Heart left ventricle (tissue), 13 donors: ENCODE measurements at regions not wholly inside any gene's neighbourhood (a gene's known extent, or its start where the extent isn't known, plus 50 kb on each side); places are given as distances from the start of the nearest gene placed in this dataset.

Experiments used
- POLR2A ChIP-seq, 2 donors: fragments of 450-650 bp; IDR thresholded peaks; one replicate each; pipeline ENCODE4 v1.6.1; 2017; ENCODE audit warnings: antibody characterized with exemption in 2 of 2, mild to moderate bottlenecking in 2 of 2, moderate library complexity in 2 of 2
- TF ChIP-seq, protein P1 (sequence below), 12 donors: fragments of 200-600 bp; sonication (generic) in 4 of 12; IDR thresholded peaks; one replicate each; pipeline versions ENCODE4 v1.5.0 to v1.8.0; 2018 to 2022; ENCODE audit warnings: antibody characterized with exemption in 12 of 12, mild to moderate bottlenecking in 5 of 12
- donor health status: ischemic (EF 13 %, LVEDD 7.1; RV severe dilation, severe dysfunction).
- donor health status: DM: no; HTN: yes; CAD: no.
- donor health status: DM: no; HTN: no; CAD: no.
- donor health status: ischemic (EF 25% LVEDD 6.9; RV normal size, moderate dysfunction).
- donor health status: ischemic (EF 25% LVEDD 5.7; RV mildly dilated, moderate dysfunction).
- donor health status: ischemic (EF 35%, LVEDD 5.7; RV mildly dilated, moderate dysfunction).
- donor health status: nonischemic (EF 11% LVEDD 7.7; RV severe dilation, severe dysfunction).
- donor health status: DM: yes; HTN: yes; CAD: no.
- donor health status: PGD.
- donor health status: ischemic (EF 29% LVEDD 5.4; RV normal size, mild dysfunction).
- donor health status: nonischemic (EF 23%, LVEDD 6.1; RV moderate dilation, normal function).

DNA sequence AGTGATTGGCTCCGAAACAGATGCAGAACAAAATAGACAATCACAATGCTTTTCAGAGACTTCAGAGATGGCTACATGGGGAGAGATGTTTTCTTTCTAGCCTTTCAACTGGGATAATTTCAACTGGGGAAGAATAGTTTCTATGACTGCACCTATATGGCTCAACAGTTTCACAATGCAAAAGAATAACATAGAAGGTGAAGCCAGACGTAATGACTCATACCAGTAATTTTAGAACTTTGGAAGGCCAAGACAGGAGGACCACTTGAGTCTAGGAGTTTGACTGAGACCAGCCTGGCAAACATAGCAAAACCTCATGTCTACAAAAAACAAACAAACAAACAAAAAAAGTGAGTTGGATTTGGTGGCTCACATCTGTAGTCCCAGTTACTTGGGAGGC lies 180.2 kb upstream of the CHL1 start:
- TF ChIP-seq POLR2A (IDR thresholded peaks at IDR 0.05), result no peak
- TF ChIP-seq, protein P1, sequence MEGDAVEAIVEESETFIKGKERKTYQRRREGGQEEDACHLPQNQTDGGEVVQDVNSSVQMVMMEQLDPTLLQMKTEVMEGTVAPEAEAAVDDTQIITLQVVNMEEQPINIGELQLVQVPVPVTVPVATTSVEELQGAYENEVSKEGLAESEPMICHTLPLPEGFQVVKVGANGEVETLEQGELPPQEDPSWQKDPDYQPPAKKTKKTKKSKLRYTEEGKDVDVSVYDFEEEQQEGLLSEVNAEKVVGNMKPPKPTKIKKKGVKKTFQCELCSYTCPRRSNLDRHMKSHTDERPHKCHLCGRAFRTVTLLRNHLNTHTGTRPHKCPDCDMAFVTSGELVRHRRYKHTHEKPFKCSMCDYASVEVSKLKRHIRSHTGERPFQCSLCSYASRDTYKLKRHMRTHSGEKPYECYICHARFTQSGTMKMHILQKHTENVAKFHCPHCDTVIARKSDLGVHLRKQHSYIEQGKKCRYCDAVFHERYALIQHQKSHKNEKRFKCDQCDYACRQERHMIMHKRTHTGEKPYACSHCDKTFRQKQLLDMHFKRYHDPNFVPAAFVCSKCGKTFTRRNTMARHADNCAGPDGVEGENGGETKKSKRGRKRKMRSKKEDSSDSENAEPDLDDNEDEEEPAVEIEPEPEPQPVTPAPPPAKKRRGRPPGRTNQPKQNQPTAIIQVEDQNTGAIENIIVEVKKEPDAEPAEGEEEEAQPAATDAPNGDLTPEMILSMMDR (IDR thresholded peaks at IDR 0.05), result no peak
